ENCODE measurements at regions not wholly inside any gene's neighbourhood (a gene's known extent, or its start where the extent isn't known, plus 50 kb on each side); places are given as distances from the start of the nearest gene placed in this dataset.

DNA sequence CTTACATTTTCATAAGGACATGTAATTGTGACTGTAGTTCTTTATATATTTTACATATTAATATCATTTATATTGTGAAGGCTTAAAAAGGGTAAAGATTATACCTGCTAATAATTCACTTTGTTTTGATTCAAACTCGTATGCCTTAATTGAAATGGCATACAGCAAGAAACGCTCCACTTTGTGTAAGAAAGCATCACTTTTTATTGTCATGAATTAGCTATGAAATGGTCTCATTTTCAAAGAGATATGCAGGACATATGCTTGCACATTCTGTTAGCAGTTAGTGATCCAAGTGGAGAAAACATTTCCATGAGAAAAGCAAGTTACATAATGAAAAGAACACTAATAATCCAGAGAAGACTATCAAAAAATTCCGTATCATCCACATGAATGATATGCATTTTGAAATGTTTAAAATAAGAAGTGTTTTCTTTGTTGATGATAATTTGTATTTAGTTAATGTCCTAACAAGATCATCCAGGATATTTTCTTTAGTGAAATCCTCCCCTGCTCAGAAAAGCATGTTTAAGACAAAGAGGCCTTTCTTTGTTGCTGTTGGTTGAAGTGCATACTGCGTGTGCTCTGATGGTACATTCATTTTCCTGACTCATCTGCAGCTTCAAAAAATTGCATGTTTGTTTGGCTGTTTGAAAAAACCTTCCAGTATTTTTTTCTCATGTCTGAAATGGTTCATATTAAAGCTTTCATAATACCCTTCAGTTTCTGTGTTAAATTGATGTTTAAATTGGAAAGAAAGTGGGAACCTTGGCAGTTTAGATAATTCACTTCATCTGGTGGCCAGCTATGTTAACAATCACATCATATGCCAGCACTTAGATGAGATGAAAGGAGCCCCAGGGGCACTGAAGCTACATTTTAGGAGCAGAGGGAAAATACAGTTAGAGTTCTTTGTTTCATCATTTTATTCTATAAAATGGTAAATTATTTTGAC lies 242.2 kb downstream of the CSNK1G3 start:
- H3K4me2 ChIP-seq (replicated peaks; ENCODE audit: extremely low read depth, low read length, poor library complexity, severe bottlenecking): no peak overlapping the region
- H3K27ac ChIP-seq (ENCODE audit: low read depth in 1 of 2, low read length in 2 of 2): no peak overlapping the region
- no peaks in the 10 kb centered on the region for H3K4me1 ChIP-seq (ENCODE audit: control insufficient read depth in 1 of 2, insufficient read depth in 2 of 2, low read length in 2 of 2)
- Mint-ChIP-seq H3K36me3 (no peaks in the 10 kb centered on the region), H3K4me1 (no peaks in the 10 kb centered on the region), H3K27me3 (ENCODE audit: low read depth in 3 of 3) (no peaks in the 10 kb centered on the region), H3K27ac (no peak overlapping the region), H3K9me3 (peaks cover 0 to 4% (median 0%) of the 10 kb centered on the region in 7 donors), H3K4me3 (no peak overlapping the region)
- WGBS (ENCODE audit: insufficient coverage): no CpG with 5 or more reads among the region's 4 CpGs
- no peak for DNase-seq
- H3K9ac ChIP-seq (ENCODE audit: insufficient read depth, low read length, poor library complexity, severe bottlenecking): no peak overlapping the region
- H3K4me3 ChIP-seq (replicated peaks in 1 of 3; ENCODE audit: low read depth in 2 of 3, low read length in 3 of 3): no peak overlapping the region
- TF ChIP-seq, protein P1, sequence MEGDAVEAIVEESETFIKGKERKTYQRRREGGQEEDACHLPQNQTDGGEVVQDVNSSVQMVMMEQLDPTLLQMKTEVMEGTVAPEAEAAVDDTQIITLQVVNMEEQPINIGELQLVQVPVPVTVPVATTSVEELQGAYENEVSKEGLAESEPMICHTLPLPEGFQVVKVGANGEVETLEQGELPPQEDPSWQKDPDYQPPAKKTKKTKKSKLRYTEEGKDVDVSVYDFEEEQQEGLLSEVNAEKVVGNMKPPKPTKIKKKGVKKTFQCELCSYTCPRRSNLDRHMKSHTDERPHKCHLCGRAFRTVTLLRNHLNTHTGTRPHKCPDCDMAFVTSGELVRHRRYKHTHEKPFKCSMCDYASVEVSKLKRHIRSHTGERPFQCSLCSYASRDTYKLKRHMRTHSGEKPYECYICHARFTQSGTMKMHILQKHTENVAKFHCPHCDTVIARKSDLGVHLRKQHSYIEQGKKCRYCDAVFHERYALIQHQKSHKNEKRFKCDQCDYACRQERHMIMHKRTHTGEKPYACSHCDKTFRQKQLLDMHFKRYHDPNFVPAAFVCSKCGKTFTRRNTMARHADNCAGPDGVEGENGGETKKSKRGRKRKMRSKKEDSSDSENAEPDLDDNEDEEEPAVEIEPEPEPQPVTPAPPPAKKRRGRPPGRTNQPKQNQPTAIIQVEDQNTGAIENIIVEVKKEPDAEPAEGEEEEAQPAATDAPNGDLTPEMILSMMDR (IDR thresholded peaks at IDR 0.05): no peak
- no peak overlapping the region for H2AFZ ChIP-seq (ENCODE audit: insufficient read depth, low read depth, low read length, poor library complexity, severe bottlenecking)
- no peaks in the 10 kb centered on the region for H3K79me2 ChIP-seq (ENCODE audit: insufficient read depth, low read length)
- intact Hi-C loops (cut with micrococcal nuclease): no loop called here
- H4K20me1 ChIP-seq (ENCODE audit: insufficient read depth, low read length): no peaks in the 10 kb centered on the region
- no peaks in the 10 kb centered on the region for H3K9me3 ChIP-seq (replicated peaks in 1 of 2; ENCODE audit: control insufficient read depth in 1 of 2, insufficient read depth in 1 of 2, low read length in 2 of 2)
- H3K27me3 ChIP-seq (ENCODE audit: control insufficient read depth in 2 of 2, insufficient read depth in 2 of 2, low read length in 2 of 2): no peaks in the 10 kb centered on the region
- no peaks in the 10 kb centered on the region for H3K36me3 ChIP-seq (replicated peaks in 1 of 2; ENCODE audit: control insufficient read depth in 1 of 2, insufficient read depth in 2 of 2, low read length in 2 of 2)

DNA sequence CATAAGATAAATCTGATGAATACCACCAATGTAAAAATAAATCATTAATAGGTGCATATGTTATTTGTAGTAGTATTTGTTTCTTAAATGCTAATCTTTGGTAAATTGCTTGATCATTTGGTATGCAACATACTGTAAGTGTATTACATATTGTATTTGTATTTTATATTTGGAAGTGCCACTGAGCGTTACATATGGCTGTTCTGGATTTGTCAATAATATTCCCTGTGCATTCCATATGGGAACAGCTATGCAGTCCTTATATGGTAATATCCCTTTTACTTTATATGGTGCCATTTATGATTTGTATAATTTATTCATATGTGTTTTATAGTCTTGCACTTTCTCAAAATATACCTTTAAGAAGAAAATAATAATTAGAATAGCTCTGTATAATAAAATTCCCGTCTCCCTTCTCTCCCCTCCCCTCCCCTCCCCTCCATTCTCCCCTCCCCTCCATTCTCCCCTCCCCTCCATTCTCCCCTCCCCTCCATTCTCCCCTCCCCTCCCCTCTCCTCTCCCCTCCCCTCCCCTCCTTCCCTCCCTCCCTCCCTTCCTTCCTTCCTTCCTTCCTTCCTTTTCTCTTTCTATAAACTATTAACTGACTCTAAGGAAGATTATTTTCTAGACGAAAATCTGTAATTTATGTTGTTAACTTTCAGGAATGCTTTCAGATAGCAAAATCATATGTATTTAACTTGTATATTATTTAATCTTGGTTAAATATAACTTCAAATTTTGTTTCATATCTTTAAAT lies 241.4 kb downstream of the CSNK1G3 start:
- Mint-ChIP-seq H3K9me3 (no peaks in the 10 kb centered on the region), H3K36me3 (no peaks in the 10 kb centered on the region), H3K27me3 (ENCODE audit: low read depth in 3 of 3) (no peaks in the 10 kb centered on the region), H3K4me1 (no peaks in the 10 kb centered on the region), H3K4me3 (no peak overlapping the region), H3K27ac (no peak overlapping the region)
- Histone ChIP-seq H3K4me1 (ENCODE audit: control insufficient read depth in 1 of 2, insufficient read depth in 2 of 2, low read length in 2 of 2) (no peaks in the 10 kb centered on the region), H3K9me3 (replicated peaks in 1 of 2; ENCODE audit: control insufficient read depth in 1 of 2, insufficient read depth in 1 of 2, low read length in 2 of 2) (no peaks in the 10 kb centered on the region), H4K20me1 (ENCODE audit: insufficient read depth, low read length) (no peaks in the 10 kb centered on the region), H3K27ac (ENCODE audit: low read depth in 1 of 2, low read length in 2 of 2) (no peak overlapping the region), H3K9ac (ENCODE audit: insufficient read depth, low read length, poor library complexity, severe bottlenecking) (no peak overlapping the region), H3K4me2 (replicated peaks; ENCODE audit: extremely low read depth, low read length, poor library complexity, severe bottlenecking) (no peak overlapping the region), H2AFZ (ENCODE audit: insufficient read depth, low read depth, low read length, poor library complexity, severe bottlenecking) (no peak overlapping the region), H3K79me2 (ENCODE audit: insufficient read depth, low read length) (no peaks in the 10 kb centered on the region), H3K4me3 (replicated peaks in 1 of 3; ENCODE audit: low read depth in 2 of 3, low read length in 3 of 3) (no peak overlapping the region), H3K36me3 (replicated peaks in 1 of 2; ENCODE audit: control insufficient read depth in 1 of 2, insufficient read depth in 2 of 2, low read length in 2 of 2) (no peaks in the 10 kb centered on the region), H3K27me3 (ENCODE audit: control insufficient read depth in 2 of 2, insufficient read depth in 2 of 2, low read length in 2 of 2) (no peaks in the 10 kb centered on the region)
- TF ChIP-seq, protein P1 (IDR thresholded peaks at IDR 0.05): no peak
- no CpG with 5 or more reads among the region's 3 CpGs for whole genome bisulfite sequencing (ENCODE audit: insufficient coverage)
- no peak for DNase-seq
- intact Hi-C loops (cut with micrococcal nuclease): no loop called here

All from CD14-positive monocyte (primary cell).